ENCODE measurements at regions not wholly inside any gene's neighbourhood (a gene's known extent, or its start where the extent isn't known, plus 50 kb on each side); places are given as distances from the start of the nearest gene placed in this dataset.

GRCh38 chr7:67522504-67522903, 525.9 kb downstream of the TYW1 start:
- no peak overlapping the region for H2BK5ac ChIP-seq (ENCODE audit: low read depth, low read length)
- peaks cover 0 to 8% (median under 1%) of the 10 kb centered on the region in 4 experiments; a peak in 3 of 7 replicates for H3K4me1 ChIP-seq (replicated peaks in 1 of 4; ENCODE audit: control insufficient read depth in 3 of 4, insufficient read depth in 4 of 4, low read length in 3 of 4)
- TF ChIP-seq POLR2A (IDR thresholded peaks at IDR 0.05; ENCODE audit: control extremely low read depth in 1 of 2, low read depth in 2 of 2, low read length in 2 of 2) (no peak), SP1 (IDR thresholded peaks at IDR 0.05; ENCODE audit: low read depth, low read length) (no peak), CEBPB (IDR thresholded peaks at IDR 0.05; ENCODE audit: low read depth, low read length) (no peak), MAX (IDR thresholded peaks at IDR 0.05) (no peak), BACH1 (IDR thresholded peaks at IDR 0.05; ENCODE audit: low read length) (no peak), POU5F1 (IDR thresholded peaks at IDR 0.05; ENCODE audit: low read depth, low read length) (no peak), POLR2AphosphoS5 (IDR thresholded peaks at IDR 0.05; ENCODE audit: low read depth, low read length) (no peak), TAF7 (optimal IDR thresholded peaks at IDR 0.05; ENCODE audit: borderline replicate concordance, low read depth, low read length) (no peak), SIX5 (IDR thresholded peaks at IDR 0.05; ENCODE audit: low read depth, low read length) (no peak), SP4 (IDR thresholded peaks at IDR 0.05; ENCODE audit: low read length) (no peak), SAP30 (IDR thresholded peaks at IDR 0.05; ENCODE audit: insufficient read depth, insufficient replicate concordance, low read length) (no peak), MAFK (IDR thresholded peaks at IDR 0.05; ENCODE audit: low read depth, low read length) (no peak), RNF2 (IDR thresholded peaks at IDR 0.05; ENCODE audit: borderline replicate concordance, low read depth, low read length, missing control alignments, poor library complexity, severe bottlenecking) (no peak), NANOG (IDR thresholded peaks at IDR 0.05; ENCODE audit: insufficient read depth, low read depth, low read length, poor library complexity, severe bottlenecking) (no peak), JUND (IDR thresholded peaks at IDR 0.05; ENCODE audit: low read length) (no peak), SRF (IDR thresholded peaks at IDR 0.05; ENCODE audit: low read depth, low read length) (no peak), SIRT6 (IDR thresholded peaks at IDR 0.05; ENCODE audit: low read length) (no peak)
- no peaks in the 10 kb centered on the region for H3K79me1 ChIP-seq (ENCODE audit: low read depth, low read length)
- H3K27me3 ChIP-seq (replicated peaks in 1 of 4; ENCODE audit: control insufficient read depth in 3 of 4, extremely low read depth in 1 of 4, insufficient read depth in 3 of 4, low read length in 3 of 4) = no peaks in the 10 kb centered on the region
- H2AK5ac ChIP-seq (ENCODE audit: low read depth, low read length) = no peak overlapping the region
- H3K4me3 ChIP-seq (ENCODE audit: extremely low read depth in 1 of 4, insufficient read depth in 2 of 4, low read depth in 3 of 4, low read length in 4 of 4) = no peak overlapping the region
- no peak overlapping the region for H3K9ac ChIP-seq (replicated peaks in 1 of 4; ENCODE audit: extremely low read depth in 1 of 4, low read depth in 3 of 4, low read length in 3 of 4)
- H2BK12ac ChIP-seq (ENCODE audit: low read depth, low read length) = no peak overlapping the region
- H4K8ac ChIP-seq (ENCODE audit: extremely low read depth, insufficient read depth, low read length) = no peak overlapping the region
- no peaks in the 10 kb centered on the region for H3K79me2 ChIP-seq (ENCODE audit: control insufficient read depth in 1 of 2, insufficient read depth in 2 of 2, low read length in 2 of 2)
- no peak overlapping the region for H3K4me2 ChIP-seq (ENCODE audit: insufficient read depth in 1 of 2, low read depth in 2 of 2, low read length in 2 of 2)
- H2BK20ac ChIP-seq (ENCODE audit: low read length) = no peak overlapping the region
- no peak overlapping the region for H2BK15ac ChIP-seq (ENCODE audit: low read length)
- no peak overlapping the region for H4K5ac ChIP-seq (ENCODE audit: insufficient read length, low read depth, low read length)
- H4K20me1 ChIP-seq (replicated peaks in 1 of 2; ENCODE audit: control insufficient read depth in 1 of 2, insufficient read depth in 2 of 2, low read length in 2 of 2) = no peaks in the 10 kb centered on the region
- WGBS, 2 experiments (ENCODE audit: extremely low coverage in 1 of 2, insufficient coverage in 1 of 2, insufficient read length in 1 of 2, insufficient replicate concordance in 2 of 2, low coverage in 1 of 2, low lambda C conversion rate in 2 of 2, missing lambda C conversion rate in 1 of 2) = 89% methylated on average over 3 of the region's 3 CpGs; no CpG with 5 or more reads in 1 of the 2 experiments
- no peak overlapping the region for H3K18ac ChIP-seq (ENCODE audit: extremely low read depth, low read length)
- H3K4ac ChIP-seq (replicated peaks; ENCODE audit: insufficient read length, low read depth, low read length) = no peak overlapping the region
- no peak for FAIRE-seq
- no peak overlapping the region for H3K23ac ChIP-seq (ENCODE audit: insufficient read length)
- no peak overlapping the region for H4K91ac ChIP-seq (replicated peaks; ENCODE audit: insufficient read length, low read length)
- H2BK120ac ChIP-seq (replicated peaks; ENCODE audit: low read depth, low read length) = no peak overlapping the region
- ChIA-PET CTCF (ENCODE audit: partially characterized antibody) (no interaction called here), POLR2A (ENCODE audit: partially characterized antibody) (interaction anchor here (0.6 kb wide), 1 partner anchor 1218 kb away, joined by 3 read pairs; no protein-coding TSS in a partner anchor)
- H3K56ac ChIP-seq (replicated peaks; ENCODE audit: insufficient read length, low read depth, low read length) = no peak overlapping the region
- no peak overlapping the region for H3K27ac ChIP-seq (ENCODE audit: low read depth, low read length)
- H3K9me3 ChIP-seq (ENCODE audit: insufficient read depth in 2 of 2, low read depth in 1 of 2, low read length in 1 of 2) = peaks cover 19 to 24% of the 10 kb centered on the region in 2 experiments
- no peaks in the 10 kb centered on the region; a peak in 1 of 8 replicates for H3K36me3 ChIP-seq (ENCODE audit: control insufficient read depth in 2 of 4, insufficient read depth in 4 of 4, low read length in 3 of 4)
- no peak overlapping the region for H3K14ac ChIP-seq (ENCODE audit: insufficient read length)
- no peak overlapping the region for H2AFZ ChIP-seq (ENCODE audit: low read length)
- no peaks in the 10 kb centered on the region for H3K23me2 ChIP-seq (ENCODE audit: low read depth, low read length)
- no peak for DNase-seq (ENCODE audit: low read depth in 1 of 2, low spot score in 2 of 2)

Measured in H1 (cell line).